Activated CD4-positive, alpha-beta T cell treated with anti-CD3 and anti-CD28 coated beads for 36 hours (primary cell): ENCODE measurements at regions not wholly inside any gene's neighbourhood (a gene's known extent, or its start where the extent isn't known, plus 50 kb on each side); places are given as distances from the start of the nearest gene placed in this dataset.
A peak's percentile ranks its signal among the peaks of the same experiment; 100 is the strongest.

Experiments
- ATAC-seq: fragments of 200-7000 bp; cut with Tn5 transposase; one replicate; pipeline ENCODE4 v1.10.0; 2021; ENCODE audit warnings: mild to moderate bottlenecking, moderate library complexity
- CTCF ChIA-PET: fragments of 350-600 bp; sonication (Branson Sonifier 250); formaldehyde crosslinking; loops from one replicate; lab custom pipeline; 2021; ENCODE audit warnings: antibody characterized with exemption; lab: Charles Lee
- POLR2A ChIA-PET: fragments of 350-600 bp; sonication (Branson Sonifier 250); formaldehyde crosslinking; loops from one replicate; lab custom pipeline; 2021; ENCODE audit warnings: antibody characterized with exemption, inconsistent platforms; lab: Charles Lee
- DNase-seq: peaks from one replicate; pipeline ENCODE4 v3.0.0-alpha.2; 2020
- H3K27ac Mint-ChIP-seq: one replicate; pipeline ENCODE4 v1.8.0; 2021; ENCODE audit warnings: mixed read lengths
- H3K27me3 Mint-ChIP-seq: one replicate; pipeline ENCODE4 v1.8.0; 2021; ENCODE audit warnings: mixed read lengths
- H3K36me3 Mint-ChIP-seq: one replicate; pipeline ENCODE4 v1.8.0; 2021; ENCODE audit warnings: low read depth, mixed read lengths
- H3K4me1 Mint-ChIP-seq: one replicate; pipeline ENCODE4 v1.8.0; 2021; ENCODE audit warnings: mixed read lengths
- H3K4me3 Mint-ChIP-seq: one replicate; pipeline ENCODE4 v1.8.0; 2021; ENCODE audit warnings: mild to moderate bottlenecking, moderate library complexity, mixed read lengths
- H3K9me3 Mint-ChIP-seq: one replicate; pipeline ENCODE4 v1.8.0; 2021; ENCODE audit warnings: low read depth, mixed read lengths
- intact Hi-C, 2 experiments: fragments of 100-400 bp; cut with DNase I in 1 of 2; cut with micrococcal nuclease in 1 of 2; formaldehyde crosslinking; loops; one replicate each; pipeline versions ENCODE4 v1.14.2 to v1.15.1; 2022 to 2024; cut with DNase I, micrococcal nuclease

GRCh38 chr4:123284168-123284567, 112.4 kb upstream of the SPRY1 start:
- no peak for DNase-seq
- H3K36me3 Mint-ChIP-seq = peaks cover 30% of the 10 kb centered on the region
- ATAC-seq = no peak
- H3K27ac Mint-ChIP-seq = peak overlapping the region; percentile 15
- H3K27me3 Mint-ChIP-seq = no peaks in the 10 kb centered on the region
- CTCF ChIA-PET = no interaction called here
- H3K4me1 Mint-ChIP-seq = no peaks in the 10 kb centered on the region
- H3K4me3 Mint-ChIP-seq = no peak overlapping the region
- H3K9me3 Mint-ChIP-seq = peaks cover 10% of the 10 kb centered on the region
- intact Hi-C loops = no loop called here
- POLR2A ChIA-PET = no interaction called here

GRCh38 chr4:123286903-123287466, 109.6 kb upstream of the SPRY1 start:
- Mint-ChIP-seq H3K9me3 (peaks cover 29% of the 10 kb centered on the region), H3K4me1 (no peaks in the 10 kb centered on the region), H3K27ac (no peak overlapping the region), H3K27me3 (no peaks in the 10 kb centered on the region), H3K4me3 (no peak overlapping the region), H3K36me3 (peaks cover 51% of the 10 kb centered on the region)
- POLR2A ChIA-PET = no interaction called here
- intact Hi-C loops = no loop called here
- ATAC-seq = no peak
- CTCF ChIA-PET = interaction anchor here (0.6 kb wide), 2 partner anchors 293 to 1138 kb away, joined by 3 read pairs; no protein-coding TSS in a partner anchor
- no peak for DNase-seq

- Mint-ChIP-seq H3K9me3 (peaks cover 32% of the 10 kb centered on the region), H3K27ac (no peak overlapping the region), H3K27me3 (no peaks in the 10 kb centered on the region), H3K4me3 (no peak overlapping the region), H3K4me1 (no peaks in the 10 kb centered on the region), H3K36me3 (peaks cover 55% of the 10 kb centered on the region)
- ChIA-PET CTCF (no interaction called here), POLR2A (no interaction called here)
- intact Hi-C loops = no loop called here
- no peak for DNase-seq
- no peak for ATAC-seq
Observed at GRCh38 chr4:123288309-123289025, 108.1 kb upstream of the SPRY1 start.

GRCh38 chr4:123291329-123291728, 105.3 kb upstream of the SPRY1 start:
- H3K4me1 Mint-ChIP-seq = no peaks in the 10 kb centered on the region
- H3K27ac Mint-ChIP-seq = no peak overlapping the region
- intact Hi-C loops = no loop called here
- H3K4me3 Mint-ChIP-seq = no peak overlapping the region
- H3K9me3 Mint-ChIP-seq = peaks cover 32% of the 10 kb centered on the region
- ATAC-seq (no peak), DNase-seq (no peak)
- ChIA-PET POLR2A (no interaction called here), CTCF (no interaction called here)
- H3K36me3 Mint-ChIP-seq = peaks cover 52% of the 10 kb centered on the region
- no peaks in the 10 kb centered on the region for H3K27me3 Mint-ChIP-seq

- ChIA-PET CTCF (interaction anchor here (0.6 kb wide), 1 partner anchor 195 kb away, joined by 3 read pairs; no protein-coding TSS in a partner anchor), POLR2A (no interaction called here)
- intact Hi-C loops = no loop called here
- ATAC-seq (no peak), DNase-seq (no peak)
- no peaks in the 10 kb centered on the region for H3K9me3 Mint-ChIP-seq
- H3K27me3 Mint-ChIP-seq = no peaks in the 10 kb centered on the region
- H3K36me3 Mint-ChIP-seq = peaks cover 12% of the 10 kb centered on the region
- H3K4me1 Mint-ChIP-seq = no peaks in the 10 kb centered on the region
- H3K4me3 Mint-ChIP-seq = no peak overlapping the region
- no peak overlapping the region for H3K27ac Mint-ChIP-seq
Observed at GRCh38 chr4:123297836-123298235, 98.8 kb upstream of the SPRY1 start.

- no peak for DNase-seq
- Mint-ChIP-seq H3K27ac (no peak overlapping the region), H3K4me1 (no peaks in the 10 kb centered on the region), H3K9me3 (no peaks in the 10 kb centered on the region), H3K27me3 (no peaks in the 10 kb centered on the region), H3K36me3 (peaks cover 12% of the 10 kb centered on the region), H3K4me3 (no peak overlapping the region)
- CTCF ChIA-PET = no interaction called here
- POLR2A ChIA-PET = no interaction called here
- no peak for ATAC-seq
- intact Hi-C loops = no loop called here
Observed at GRCh38 chr4:123298261-123298660, 98.3 kb upstream of the SPRY1 start.

- intact Hi-C loops = no loop called here
- ChIA-PET POLR2A (no interaction called here), CTCF (no interaction called here)
- Mint-ChIP-seq H3K36me3 (peaks cover 10% of the 10 kb centered on the region), H3K27ac (no peak overlapping the region), H3K9me3 (no peaks in the 10 kb centered on the region), H3K27me3 (no peaks in the 10 kb centered on the region), H3K4me1 (no peaks in the 10 kb centered on the region), H3K4me3 (no peak overlapping the region)
- DNase-seq (no peak), ATAC-seq (no peak)
Observed at GRCh38 chr4:123298801-123299200, 97.8 kb upstream of the SPRY1 start.

- Mint-ChIP-seq H3K27me3 (no peaks in the 10 kb centered on the region), H3K27ac (no peak overlapping the region), H3K4me3 (no peak overlapping the region), H3K4me1 (peaks cover 4% of the 10 kb centered on the region), H3K36me3 (peaks cover 7% of the 10 kb centered on the region), H3K9me3 (no peaks in the 10 kb centered on the region)
- POLR2A ChIA-PET = no interaction called here
- DNase-seq (no peak), ATAC-seq (no peak)
- CTCF ChIA-PET = no interaction called here
- intact Hi-C loops = no loop called here
Observed at GRCh38 chr4:123299212-123299691, 97.3 kb upstream of the SPRY1 start.

- Mint-ChIP-seq H3K36me3 (peaks cover 7% of the 10 kb centered on the region), H3K4me3 (no peak overlapping the region), H3K27ac (no peak overlapping the region), H3K9me3 (no peaks in the 10 kb centered on the region), H3K4me1 (peaks cover 6% of the 10 kb centered on the region), H3K27me3 (no peaks in the 10 kb centered on the region)
- CTCF ChIA-PET = no interaction called here
- no peak for ATAC-seq
- POLR2A ChIA-PET = no interaction called here
- no peak for DNase-seq
- intact Hi-C loops = no loop called here
Observed at GRCh38 chr4:123300222-123301039, 96.2 kb upstream of the SPRY1 start.

GRCh38 chr4:123301923-123302322, 94.7 kb upstream of the SPRY1 start:
- Mint-ChIP-seq H3K4me1 (peaks cover 6% of the 10 kb centered on the region), H3K4me3 (no peak overlapping the region), H3K27ac (no peak overlapping the region), H3K27me3 (no peaks in the 10 kb centered on the region), H3K36me3 (peaks cover 14% of the 10 kb centered on the region), H3K9me3 (no peaks in the 10 kb centered on the region)
- POLR2A ChIA-PET = no interaction called here
- CTCF ChIA-PET = no interaction called here
- intact Hi-C loops = no loop called here
- ATAC-seq (no peak), DNase-seq (no peak)

GRCh38 chr4:123304151-123304964, 92.2 kb upstream of the SPRY1 start:
- CTCF ChIA-PET = interaction anchor here (1.0 to 1.6 kb wide), 2 partner anchors 9 to 202 kb away, joined by 3 to 4 read pairs; no protein-coding TSS in a partner anchor
- Mint-ChIP-seq H3K27ac (no peak overlapping the region), H3K27me3 (no peaks in the 10 kb centered on the region), H3K4me3 (no peak overlapping the region), H3K9me3 (no peaks in the 10 kb centered on the region), H3K4me1 (peaks cover 6% of the 10 kb centered on the region), H3K36me3 (peaks cover 28% of the 10 kb centered on the region)
- POLR2A ChIA-PET = no interaction called here
- intact Hi-C loops = no loop called here
- ATAC-seq (peak; percentile 61), DNase-seq (peak; percentile 49)
